ENCODE measurements at regions not wholly inside any gene's neighbourhood (a gene's known extent, or its start where the extent isn't known, plus 50 kb on each side); places are given as distances from the start of the nearest gene placed in this dataset.

DNA sequence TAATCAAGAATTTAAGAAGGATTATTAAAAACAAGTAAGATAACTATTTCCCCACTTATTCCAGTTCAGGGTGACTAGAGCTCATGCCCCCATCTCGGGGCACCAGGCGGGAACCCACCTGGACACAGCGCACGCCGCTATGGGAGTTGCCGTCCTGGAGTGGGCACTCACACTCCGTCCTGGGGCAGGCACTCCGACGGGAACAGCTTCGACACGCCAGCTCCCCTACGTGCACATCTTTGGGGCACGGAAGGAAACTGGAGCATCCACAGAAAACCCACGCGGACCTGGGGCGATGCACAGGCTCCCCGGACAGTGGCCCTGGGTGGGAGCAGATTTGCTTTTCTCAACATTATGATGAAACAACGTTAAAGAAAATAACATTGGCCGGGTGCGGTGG is 52.0 kb upstream of the GATA5 start:
- ATAC-seq = no peak

DNA sequence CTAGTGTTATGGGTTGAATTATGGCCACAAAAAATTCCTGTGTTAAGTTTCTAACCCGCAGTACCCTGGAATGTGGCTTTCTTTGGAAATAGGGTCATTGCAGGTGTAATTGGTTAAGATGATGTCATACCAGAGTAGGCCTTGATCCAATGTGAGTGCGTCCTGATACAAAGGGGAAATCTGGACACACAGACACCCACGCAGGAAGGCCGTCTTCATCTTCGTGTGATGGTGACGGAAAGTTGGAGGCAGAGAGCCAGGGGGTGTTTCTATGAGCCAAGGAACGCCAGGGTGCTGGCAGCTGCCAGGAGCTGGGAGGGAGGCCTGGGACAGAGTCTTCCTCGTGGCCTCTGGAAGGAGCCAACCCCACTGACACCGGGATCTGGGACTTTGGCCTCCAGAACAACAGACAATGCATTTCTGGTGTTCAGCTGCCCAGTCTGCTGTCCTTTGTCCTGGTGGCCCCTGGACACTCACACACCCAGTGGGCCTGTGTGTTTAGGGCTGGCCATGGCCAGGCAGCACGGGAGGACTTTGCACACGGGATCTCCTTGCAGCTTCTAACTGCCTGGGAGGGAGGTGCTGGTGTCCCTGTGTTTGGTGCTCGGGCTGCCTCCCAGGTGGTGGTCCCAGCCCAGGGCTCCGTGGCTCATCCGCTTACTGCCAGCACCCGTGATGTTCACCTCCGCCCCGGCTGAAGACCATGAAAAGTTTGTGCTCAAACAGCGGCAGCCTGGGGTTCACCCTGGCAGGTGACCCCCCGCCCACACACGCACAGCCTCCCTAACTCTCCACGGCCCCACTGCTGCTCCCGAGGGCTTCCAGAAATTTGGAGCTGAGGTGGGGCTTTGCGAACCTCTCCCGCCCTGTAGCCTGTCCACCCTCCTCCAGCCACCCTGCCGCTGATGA is 53.4 kb upstream of the GATA5 start:
- no peak for ATAC-seq

DNA sequence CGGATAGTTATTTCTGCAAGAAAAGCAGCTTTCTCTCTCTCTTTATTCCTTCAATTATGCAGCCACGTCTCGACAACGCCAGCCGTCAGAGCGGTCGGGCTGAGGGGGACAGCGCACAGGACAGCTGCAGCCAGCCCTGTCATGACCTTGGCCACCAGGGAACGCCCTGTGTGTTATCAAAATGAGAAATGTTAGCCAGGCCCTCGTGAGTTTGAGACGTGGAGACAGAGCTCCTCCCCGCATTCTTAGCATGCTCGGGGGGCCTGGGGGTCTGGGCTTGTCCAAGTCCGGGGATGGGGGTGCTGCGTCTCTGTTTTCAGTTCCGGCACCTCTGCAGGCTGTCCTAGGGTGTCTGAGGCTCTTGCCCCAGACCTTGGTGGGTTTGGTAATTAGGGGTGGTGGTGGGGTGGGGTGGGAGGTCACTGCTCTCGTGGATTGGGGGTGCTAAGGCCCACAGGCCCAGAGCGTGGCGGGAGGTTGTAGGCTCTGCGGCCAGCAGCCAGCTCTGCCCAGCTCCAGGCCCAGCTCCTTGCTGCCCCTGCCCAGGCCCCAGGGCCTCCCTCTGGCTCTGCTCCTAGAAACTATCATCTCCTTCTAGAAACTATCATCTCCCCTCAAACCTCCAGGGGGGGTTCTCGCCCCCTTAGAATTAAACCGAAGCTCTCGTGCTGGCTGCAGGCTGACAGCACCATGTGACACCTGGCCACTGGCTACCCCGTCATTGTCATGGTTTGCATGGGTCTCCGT is 54.3 kb upstream of the GATA5 start:
- ATAC-seq = no peak

GRCh38 chr20:62530643-62531032 is 54.8 kb upstream of the GATA5 start:
- no peak for ATAC-seq

GRCh38 chr20:62531046-62531838 is 55.4 kb upstream of the GATA5 start:
- no peak for ATAC-seq

DNA sequence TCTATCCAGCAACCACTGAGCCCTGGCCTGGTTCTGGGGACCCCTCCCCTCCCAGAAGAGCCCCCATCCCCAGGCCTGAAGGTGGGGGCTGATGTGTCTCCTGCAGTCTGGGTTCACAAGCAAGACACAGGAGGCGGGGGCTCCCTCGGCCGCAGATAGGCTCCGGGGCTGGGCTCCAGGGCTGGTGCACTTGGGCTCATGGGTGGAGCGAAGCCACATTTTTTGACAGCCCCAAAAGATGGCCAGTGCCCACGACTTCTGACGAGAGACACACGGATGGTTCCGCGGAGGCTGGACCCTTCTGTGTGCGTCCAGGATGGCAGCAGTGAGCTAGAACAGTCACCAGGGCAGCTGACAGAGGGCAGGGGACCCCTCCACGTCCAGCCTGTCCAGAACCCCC is 57.1 kb upstream of the GATA5 start:
- no peak for ATAC-seq

DNA sequence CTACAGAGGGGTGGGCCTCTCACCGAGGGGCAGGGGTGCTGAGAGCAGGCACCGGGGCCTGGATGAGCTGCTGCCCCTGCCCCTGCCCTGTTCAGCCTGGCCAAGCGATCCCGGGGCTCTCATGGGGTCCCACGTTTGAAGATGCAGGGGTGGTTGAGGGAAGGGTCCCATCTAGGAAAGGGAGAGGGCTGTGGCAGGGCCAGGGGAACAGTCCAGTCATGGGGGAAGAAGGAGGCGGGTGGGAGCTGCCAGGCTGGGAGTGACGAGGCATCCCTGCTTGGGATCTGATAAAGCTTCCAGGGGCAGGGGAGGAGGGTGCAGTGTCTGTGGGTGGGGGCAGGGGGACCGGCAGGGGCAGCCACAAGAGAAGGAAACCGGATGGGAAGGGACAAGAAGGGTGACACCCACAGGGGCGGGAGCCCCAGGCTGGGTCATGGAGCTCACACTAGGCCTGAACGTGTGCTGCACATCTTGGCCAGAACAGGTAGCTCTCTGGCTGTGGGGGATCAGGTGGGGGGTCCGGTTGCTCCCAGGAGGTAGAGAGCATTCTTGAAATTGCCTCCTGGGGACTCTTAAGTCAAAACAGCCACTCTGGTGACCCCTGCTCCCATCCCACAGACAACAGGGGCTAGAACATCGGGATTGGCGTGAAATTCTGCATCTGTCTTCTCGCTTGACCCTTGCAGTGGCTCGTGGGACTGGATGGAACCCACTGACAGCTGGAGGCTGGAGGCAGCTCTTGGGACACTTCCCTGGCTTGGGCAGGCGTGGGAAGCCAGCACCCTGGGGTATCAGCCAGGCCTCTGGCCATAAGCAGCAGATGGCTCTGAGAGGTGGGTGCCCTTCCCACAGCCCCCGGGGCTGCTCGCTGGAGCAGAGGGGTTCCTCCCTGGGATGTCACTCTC is 58.0 kb upstream of the GATA5 start:
- ATAC-seq = no peak

DNA sequence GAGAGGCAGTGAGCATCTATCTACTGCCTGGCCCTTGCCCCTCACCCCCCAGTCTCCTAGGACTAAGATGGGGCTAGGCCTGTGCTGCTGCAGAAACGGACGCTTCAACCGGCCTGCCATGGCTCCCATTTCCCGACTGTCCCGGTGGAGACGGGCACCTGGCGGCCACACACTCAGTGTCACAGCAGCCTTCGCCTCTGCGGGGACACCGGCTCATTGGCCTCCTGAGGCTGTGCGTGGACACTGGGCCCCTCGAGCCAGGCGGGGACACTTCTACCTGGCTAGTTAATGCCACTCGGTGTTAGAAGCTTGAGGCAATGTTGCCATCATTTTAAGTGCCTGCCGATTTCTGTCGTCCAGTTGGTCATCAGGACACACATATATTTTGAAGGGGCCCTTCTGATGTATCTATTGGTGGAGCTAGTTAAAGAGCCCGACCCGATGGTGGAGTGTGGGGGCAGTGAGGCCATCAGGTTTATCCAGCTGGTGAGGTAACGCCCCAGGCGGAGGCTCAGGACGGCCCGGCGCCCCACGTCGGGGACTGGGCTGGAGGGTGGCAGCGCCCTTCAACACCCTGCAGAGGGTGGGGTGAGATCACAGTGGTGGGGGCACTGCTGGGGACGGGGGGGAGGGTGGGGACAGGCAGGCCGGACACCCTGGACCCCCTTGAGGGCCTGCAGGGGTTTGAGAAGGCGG is 58.9 kb upstream of the GATA5 start:
- no peak for ATAC-seq

- no peak for ATAC-seq
These were observed 59.6 kb upstream of the GATA5 start for GRCh38 chr20:62535282-62535811.

GRCh38 chr20:62535964-62536363 is 60.2 kb upstream of the GATA5 start:
- ATAC-seq = no peak

- no peak for ATAC-seq
These were observed 61.1 kb upstream of the GATA5 start for GRCh38 chr20:62536871-62537401.

GRCh38 chr20:62537649-62538292 is 62.0 kb upstream of the GATA5 start:
- no peak for ATAC-seq

DNA sequence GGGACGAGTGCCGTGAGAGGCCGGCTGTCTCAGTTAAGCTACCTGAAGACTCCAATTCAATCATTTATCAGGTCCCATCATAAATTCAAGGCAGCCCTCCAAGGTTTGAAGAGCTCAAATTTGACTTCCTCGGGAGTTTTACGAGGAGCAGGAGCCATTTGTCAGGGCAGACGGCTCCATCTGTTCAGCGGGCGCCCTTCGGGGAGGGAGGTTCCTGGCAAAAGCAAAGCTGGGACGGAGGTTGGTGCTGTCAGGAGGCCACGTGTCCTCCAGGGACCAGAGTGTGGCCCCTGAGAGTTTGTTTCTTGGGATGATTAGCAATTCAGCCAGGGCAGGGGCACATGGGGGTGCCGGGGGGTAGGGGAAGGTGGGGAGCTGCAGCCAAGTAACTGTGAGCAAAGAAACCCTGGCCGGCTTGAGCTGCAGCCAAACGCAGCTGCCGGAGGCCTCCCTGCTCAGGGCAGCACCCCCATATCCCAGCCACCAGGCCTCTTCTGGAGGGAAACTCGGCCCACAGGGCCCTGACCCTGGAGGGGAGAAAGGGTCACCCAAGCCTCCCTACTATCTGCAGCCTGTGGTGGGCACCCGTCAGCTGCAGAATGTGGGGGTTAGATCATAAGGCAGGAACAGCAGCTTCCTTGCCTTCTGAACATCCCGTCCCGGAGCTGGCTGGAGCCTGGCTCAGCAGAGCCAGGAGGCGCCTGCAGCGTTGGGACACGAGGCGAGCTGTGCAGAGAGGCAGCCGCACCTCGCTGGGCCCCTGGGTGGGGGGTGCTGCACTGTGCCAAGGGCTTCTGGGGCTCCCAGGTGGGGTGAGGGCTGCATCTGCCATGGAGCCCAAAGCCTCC is 63.6 kb upstream of the GATA5 start:
- no peak for ATAC-seq

DNA sequence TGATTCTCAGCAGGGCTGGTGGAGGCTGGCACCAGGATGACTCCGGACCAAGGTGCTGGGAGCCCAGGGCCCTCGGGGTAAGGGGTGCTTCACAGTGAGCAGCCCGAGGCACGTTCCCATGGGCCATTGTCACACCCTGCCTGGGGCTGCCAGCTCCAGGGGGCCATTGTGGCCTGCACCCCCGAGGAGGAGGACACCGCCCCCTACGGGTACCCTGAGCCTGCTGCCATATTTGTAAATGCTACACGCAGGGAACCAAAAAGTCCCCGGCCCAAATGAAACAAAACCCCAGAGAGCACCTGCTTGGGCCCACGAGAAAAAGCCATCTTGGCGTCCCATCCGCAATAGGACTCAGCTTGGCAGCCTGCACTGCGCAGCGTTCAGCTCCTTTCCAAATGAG is 64.7 kb upstream of the GATA5 start:
- no peak for ATAC-seq

GRCh38 chr20:62542862-62543261 is 67.1 kb upstream of the GATA5 start:
- no peak for ATAC-seq

DNA sequence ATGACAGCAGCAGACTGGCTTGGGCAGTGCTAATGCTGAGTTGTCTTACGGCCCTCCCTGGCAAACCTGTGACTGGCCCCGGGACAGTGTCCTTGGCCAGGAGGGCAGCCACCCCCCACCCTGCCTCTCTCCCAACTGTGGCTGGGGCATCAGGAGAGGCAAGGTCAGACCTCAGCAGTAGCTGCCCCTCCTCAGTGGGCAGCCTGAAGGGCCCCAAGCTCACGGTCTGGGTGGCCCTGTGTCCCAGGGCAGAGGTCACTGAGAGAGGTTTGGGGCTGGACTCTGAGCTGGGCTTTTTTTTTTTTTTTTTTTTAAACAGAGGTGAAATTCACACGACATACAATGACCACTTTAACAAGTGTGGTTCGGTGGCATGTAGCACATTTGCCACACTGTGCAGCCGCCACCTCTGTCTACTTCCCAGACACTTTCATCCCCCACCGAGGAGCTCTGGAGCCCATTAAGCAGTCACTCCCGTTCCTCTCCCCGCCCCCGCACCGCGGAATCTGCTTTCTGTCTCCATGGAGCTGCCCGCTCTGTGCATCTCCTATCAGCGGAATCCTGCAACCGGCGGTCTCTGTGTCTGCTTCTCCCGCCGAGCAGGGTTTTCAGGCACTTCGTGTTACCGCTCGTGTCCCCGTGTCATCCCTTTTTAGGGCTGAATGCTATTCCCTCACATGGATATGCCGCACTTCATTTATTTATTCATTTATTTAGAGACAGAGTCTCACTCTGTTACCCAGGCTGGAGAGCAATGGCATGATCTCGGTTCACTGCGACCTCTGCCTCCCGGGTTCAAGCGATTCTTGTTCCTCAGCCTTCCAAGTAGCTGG is 67.9 kb upstream of the GATA5 start:
- ATAC-seq = no peak

- no peak for ATAC-seq
These were observed 68.8 kb upstream of the GATA5 start for GRCh38 chr20:62544505-62545055.

DNA sequence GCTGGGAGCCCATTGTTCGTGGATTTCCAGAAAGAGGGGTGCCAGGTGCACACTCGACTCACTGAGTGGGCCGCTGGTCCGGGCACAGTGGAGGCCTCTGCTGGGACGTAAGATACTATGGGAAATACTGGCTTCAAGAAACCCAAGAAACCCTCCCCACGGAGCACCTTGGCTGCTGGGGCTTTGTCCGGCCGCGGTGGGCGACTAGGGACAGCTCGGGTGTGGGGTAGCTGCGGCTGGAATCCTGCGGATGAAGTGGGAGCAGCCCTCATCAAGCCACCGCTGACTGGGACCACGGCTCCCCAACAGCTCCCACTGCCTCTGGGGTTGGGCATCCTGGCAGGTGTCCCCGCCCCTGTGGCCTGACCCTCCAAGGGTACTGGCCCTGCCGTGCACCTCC is 69.5 kb upstream of the GATA5 start:
- ATAC-seq = no peak
